Large intestine (tissue), 3 donors: ENCODE measurements at regions not wholly inside any gene's neighbourhood (a gene's known extent, or its start where the extent isn't known, plus 50 kb on each side); places are given as distances from the start of the nearest gene placed in this dataset.

Experiments used
- DNase-seq, 2 donors: peaks; one replicate each; pipeline versions ENCODE4 v3.0.0 to v3.0.0-alpha.2; 2013
- H3K27ac ChIP-seq: one replicate; pipeline ENCODE4 v1.5.1; 2013; ENCODE audit warnings: low read length
- H3K27me3 ChIP-seq: 2 replicates; pipeline ENCODE4 v1.6.1; 2013; ENCODE audit warnings: low read length; ENCODE audit not compliant: control insufficient read depth, insufficient read depth
- H3K36me3 ChIP-seq: 2 replicates; pipeline ENCODE4 v1.6.1; 2013; ENCODE audit warnings: low read length; ENCODE audit not compliant: control insufficient read depth, insufficient read depth
- H3K4me1 ChIP-seq: one replicate; pipeline ENCODE4 v1.6.1; 2013; ENCODE audit warnings: low read length; ENCODE audit not compliant: control insufficient read depth, insufficient read depth
- H3K4me3 ChIP-seq: one replicate; pipeline ENCODE4 v1.5.1; 2013; ENCODE audit warnings: low read length
- H3K9me3 ChIP-seq: one replicate; pipeline ENCODE4 v1.6.1; 2013; ENCODE audit warnings: mild to moderate bottlenecking, low read depth, low read length, moderate library complexity; ENCODE audit not compliant: control insufficient read depth
- WGBS: methylation state at CpG from one replicate; pipeline ENCODE4 v1.1.5; 2013; ENCODE audit warnings: low lambda C conversion rate; ENCODE audit not compliant: insufficient coverage; 5-methylcytosine and 5-hydroxymethylcytosine counted together

DNA sequence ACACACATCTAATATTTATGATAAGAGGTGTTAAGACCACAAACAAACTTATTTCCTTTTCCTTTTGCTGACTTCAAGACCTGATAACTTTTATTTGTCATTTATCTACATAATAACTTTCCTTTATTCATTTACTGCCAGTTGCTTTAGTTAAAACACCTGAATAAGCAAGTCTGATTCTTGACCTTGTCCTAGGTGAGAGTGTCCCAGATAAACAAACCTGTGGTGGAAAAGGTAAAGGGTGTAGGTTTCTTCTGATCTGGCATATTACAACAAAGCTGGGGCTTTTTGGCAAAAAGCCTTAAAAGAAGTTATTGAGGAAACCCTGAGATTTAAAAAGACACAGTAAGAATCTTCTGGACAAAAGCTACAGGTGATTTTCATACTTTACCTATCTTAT lies 191.5 kb downstream of the ZBBX start:
- H3K27ac ChIP-seq = no peak overlapping the region
- no peaks in the 10 kb centered on the region for H3K4me1 ChIP-seq
- DNase-seq = no peak
- peaks cover 2% of the 10 kb centered on the region for H3K9me3 ChIP-seq
- H3K36me3 ChIP-seq = no peaks in the 10 kb centered on the region
- H3K27me3 ChIP-seq = no peaks in the 10 kb centered on the region
- H3K4me3 ChIP-seq = no peak overlapping the region

DNA sequence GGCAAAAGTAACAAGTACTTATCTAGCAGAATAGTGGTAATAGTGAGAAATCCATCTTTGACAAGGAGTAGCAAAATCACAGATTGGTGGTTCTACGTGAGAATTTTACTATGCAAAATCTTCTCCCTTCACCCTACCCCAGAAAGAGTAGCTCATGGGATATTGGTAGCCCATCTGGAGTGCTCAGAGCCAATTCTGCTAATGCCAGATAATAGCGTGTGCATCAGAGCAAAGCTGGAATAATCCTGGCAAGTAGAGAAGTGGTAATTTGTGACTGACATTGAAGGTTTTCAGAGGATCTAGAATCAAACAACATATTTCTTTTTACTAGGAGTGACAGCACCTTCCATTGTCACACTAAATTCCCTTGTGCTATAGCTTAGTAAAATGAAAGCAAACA lies 192.9 kb downstream of the ZBBX start:
- no CpG with 5 or more reads among the region's 2 CpGs for whole genome bisulfite sequencing

DNA sequence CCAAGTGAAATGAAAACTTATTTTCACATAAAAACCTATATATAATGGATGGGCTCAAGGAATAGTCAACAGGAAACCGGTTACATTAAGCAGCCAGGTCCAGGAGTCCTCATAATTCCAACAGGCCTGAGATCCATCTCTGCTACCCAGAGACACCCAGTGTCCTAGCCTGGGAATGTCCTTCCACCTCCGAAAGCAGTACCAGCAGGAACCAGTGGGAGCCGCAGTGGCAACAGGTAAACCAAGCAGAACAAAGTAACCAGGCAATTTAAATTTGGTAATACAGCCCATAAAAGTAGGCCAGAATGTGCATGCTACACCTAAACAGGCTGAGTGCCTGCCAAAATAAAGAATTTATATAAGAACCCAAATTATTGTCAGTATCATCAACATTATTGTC lies 195.6 kb downstream of the ZBBX start:
- Histone ChIP-seq H3K36me3 (no peaks in the 10 kb centered on the region), H3K9me3 (no peaks in the 10 kb centered on the region), H3K4me3 (no peak overlapping the region), H3K4me1 (no peaks in the 10 kb centered on the region), H3K27ac (no peak overlapping the region), H3K27me3 (no peaks in the 10 kb centered on the region)
- no peak for DNase-seq
- WGBS = no CpG with 5 or more reads among the region's 3 CpGs

More for the DNA sequence above, 192.9 kb downstream of the ZBBX start:
- Histone ChIP-seq H3K4me3 (no peak overlapping the region), H3K4me1 (no peaks in the 10 kb centered on the region), H3K27ac (no peak overlapping the region), H3K9me3 (peaks cover under 1% of the 10 kb centered on the region), H3K36me3 (no peaks in the 10 kb centered on the region), H3K27me3 (no peaks in the 10 kb centered on the region)
- DNase-seq = no peak

- 60% methylated on average over 1 of the region's 1 CpG for WGBS
- Histone ChIP-seq H3K27ac (no peak overlapping the region), H3K4me3 (no peak overlapping the region), H3K9me3 (no peaks in the 10 kb centered on the region), H3K36me3 (no peaks in the 10 kb centered on the region), H3K27me3 (no peaks in the 10 kb centered on the region), H3K4me1 (no peaks in the 10 kb centered on the region)
- DNase-seq = no peak
Observed at GRCh38 chr3:167172377-167172776, 207.7 kb downstream of the ZBBX start.

DNA sequence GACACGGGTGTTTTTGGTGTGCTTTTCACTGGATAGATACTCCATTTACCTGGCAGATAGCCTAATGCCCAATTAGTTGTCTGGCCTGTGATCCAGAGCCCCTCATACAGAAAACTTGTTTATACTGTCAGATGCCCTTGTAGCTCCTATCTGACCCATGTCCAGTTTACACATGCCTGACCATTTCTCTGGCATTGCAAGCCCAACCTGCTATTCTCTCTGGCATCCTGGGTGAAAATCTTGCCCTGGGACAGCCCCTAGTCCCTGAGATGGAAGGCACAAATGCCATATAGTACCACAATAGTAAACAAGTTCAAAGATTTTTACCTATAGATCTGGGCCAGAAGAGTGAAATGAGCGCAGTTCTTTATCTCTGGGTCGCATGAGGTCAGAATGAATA lies 212.6 kb downstream of the ZBBX start:
- Histone ChIP-seq H3K4me1 (no peaks in the 10 kb centered on the region), H3K36me3 (no peaks in the 10 kb centered on the region), H3K4me3 (no peak overlapping the region), H3K9me3 (no peaks in the 10 kb centered on the region), H3K27me3 (no peaks in the 10 kb centered on the region), H3K27ac (no peak overlapping the region)
- DNase-seq = no peak
- WGBS = 70% methylated on average over 2 of the region's 3 CpGs

- no peak overlapping the region for H3K27ac ChIP-seq
- no peak overlapping the region for H3K4me3 ChIP-seq
- H3K4me1 ChIP-seq = no peaks in the 10 kb centered on the region
- 85% methylated on average over 4 of the region's 4 CpGs for WGBS
- no peaks in the 10 kb centered on the region for H3K36me3 ChIP-seq
- DNase-seq = peak in 1 of 2 donors; percentile 2
- H3K9me3 ChIP-seq = no peaks in the 10 kb centered on the region
- H3K27me3 ChIP-seq = no peaks in the 10 kb centered on the region
Observed at GRCh38 chr3:167166594-167167253, 213.4 kb downstream of the ZBBX start.

DNA sequence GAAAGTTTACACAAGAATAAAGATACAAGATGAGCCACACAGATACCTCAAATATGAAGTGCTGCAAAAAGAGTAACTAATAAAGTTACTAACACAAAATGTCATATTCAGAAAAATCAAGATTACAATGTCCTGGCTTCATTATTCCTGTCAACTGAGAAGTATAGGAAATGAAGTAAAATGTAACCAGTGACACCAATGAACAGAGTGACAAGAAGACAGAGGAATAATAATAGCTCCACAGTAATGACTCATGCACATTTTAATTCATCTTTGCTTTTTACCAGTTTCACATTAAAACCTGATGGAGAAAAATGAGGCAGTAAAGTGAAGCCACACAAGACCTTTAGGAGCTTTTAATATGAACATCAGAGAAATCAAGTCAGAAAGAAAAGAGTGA lies 214.1 kb downstream of the ZBBX start:
- Histone ChIP-seq H3K27me3 (no peaks in the 10 kb centered on the region), H3K4me3 (no peak overlapping the region), H3K4me1 (no peaks in the 10 kb centered on the region), H3K36me3 (no peaks in the 10 kb centered on the region), H3K27ac (no peak overlapping the region), H3K9me3 (no peaks in the 10 kb centered on the region)
- DNase-seq = no peak

DNA sequence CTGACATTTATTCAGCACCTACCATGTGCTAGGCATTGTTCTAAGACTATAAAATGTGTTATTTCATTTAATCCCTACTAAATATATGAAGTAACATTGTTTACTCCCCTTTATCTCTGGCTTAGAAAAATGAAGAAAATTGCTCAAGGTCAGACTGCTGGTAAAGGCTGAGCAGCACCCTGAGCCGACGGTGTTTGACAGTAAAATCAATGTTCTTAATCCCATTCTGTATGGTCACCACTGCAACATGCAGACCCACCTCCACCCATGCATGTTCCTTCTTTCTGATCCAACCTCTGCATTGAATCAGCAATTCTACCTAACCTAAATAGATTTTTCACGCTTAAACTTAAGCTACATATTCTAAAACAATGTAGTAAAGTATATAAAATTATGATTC lies 216.5 kb downstream of the ZBBX start:
- H3K4me1 ChIP-seq = no peaks in the 10 kb centered on the region
- no peaks in the 10 kb centered on the region for H3K9me3 ChIP-seq
- no peak overlapping the region for H3K4me3 ChIP-seq
- no peaks in the 10 kb centered on the region for H3K27me3 ChIP-seq
- H3K36me3 ChIP-seq = no peaks in the 10 kb centered on the region
- no peak overlapping the region for H3K27ac ChIP-seq
- no CpG with 5 or more reads among the region's 3 CpGs for WGBS
- no peak for DNase-seq

DNA sequence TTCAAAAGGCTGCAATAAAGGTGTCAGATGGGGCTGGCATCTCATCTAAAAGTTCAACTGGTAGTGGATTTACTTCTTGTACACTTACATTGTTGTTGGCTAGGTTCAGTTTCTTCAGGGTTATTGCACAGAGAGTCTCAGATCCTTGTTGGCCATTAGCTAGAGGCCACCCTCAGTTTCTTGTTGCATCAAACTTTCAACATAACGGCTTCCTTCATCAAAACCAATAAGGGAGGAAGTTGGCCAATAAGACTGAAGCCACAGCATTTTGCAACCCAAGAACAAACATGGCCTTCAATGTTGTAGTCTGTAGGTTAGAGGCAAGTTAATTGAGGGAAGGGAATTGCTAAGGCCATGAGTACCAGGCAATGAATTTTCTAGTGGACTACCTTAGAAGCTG lies 218.0 kb downstream of the ZBBX start:
- DNase-seq = no peak
- H3K9me3 ChIP-seq = no peaks in the 10 kb centered on the region
- H3K4me1 ChIP-seq = no peaks in the 10 kb centered on the region
- H3K27me3 ChIP-seq = no peaks in the 10 kb centered on the region
- H3K4me3 ChIP-seq = no peak overlapping the region
- WGBS = no CpG with 5 or more reads among the region's 1 CpG
- no peaks in the 10 kb centered on the region for H3K36me3 ChIP-seq
- no peak overlapping the region for H3K27ac ChIP-seq

DNA sequence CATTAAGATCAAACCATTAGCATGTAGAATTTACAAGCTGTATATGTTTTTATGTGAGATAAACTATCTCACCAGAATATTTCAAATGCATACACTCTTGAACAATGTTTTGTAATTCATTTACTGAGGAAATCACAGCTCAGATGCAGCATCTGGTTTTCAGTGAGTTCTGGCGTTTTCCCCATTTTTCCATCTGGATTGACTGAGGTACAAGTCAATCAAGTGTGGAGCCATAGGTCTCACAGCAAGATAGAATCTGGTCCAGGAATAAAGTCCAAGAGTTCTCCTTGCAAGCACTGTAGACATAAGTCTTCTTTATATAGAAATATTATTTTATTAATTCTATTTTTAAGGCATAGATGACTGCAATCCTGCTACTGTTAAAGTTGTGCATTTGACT lies 219.3 kb downstream of the ZBBX start:
- Histone ChIP-seq H3K9me3 (no peaks in the 10 kb centered on the region), H3K27ac (no peak overlapping the region), H3K36me3 (no peaks in the 10 kb centered on the region), H3K4me3 (no peak overlapping the region), H3K27me3 (no peaks in the 10 kb centered on the region), H3K4me1 (no peaks in the 10 kb centered on the region)
- no CpG with 5 or more reads among the region's 1 CpG for WGBS
- no peak for DNase-seq

DNA sequence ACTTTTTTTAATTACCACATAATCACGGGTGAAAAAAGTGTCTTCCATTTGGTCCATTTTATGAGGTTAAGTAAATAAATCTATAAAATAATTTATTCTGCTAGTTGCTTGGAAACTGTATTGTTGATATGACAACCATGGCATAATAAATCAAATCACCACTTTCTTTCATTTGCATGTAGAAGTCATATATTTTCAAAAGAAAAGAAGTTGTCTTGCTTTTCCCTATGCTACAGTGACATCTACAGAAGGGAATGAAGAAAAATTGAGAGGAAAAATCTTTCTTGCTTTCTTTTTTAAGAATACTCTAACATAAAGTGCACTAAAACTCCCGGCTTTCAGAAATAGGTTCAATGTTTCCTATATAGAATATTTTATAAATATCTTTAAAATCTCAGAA lies 228.5 kb downstream of the ZBBX start:
- DNase-seq = no peak
- Histone ChIP-seq H3K27me3 (no peaks in the 10 kb centered on the region), H3K4me1 (no peaks in the 10 kb centered on the region), H3K9me3 (no peaks in the 10 kb centered on the region), H3K36me3 (no peaks in the 10 kb centered on the region), H3K27ac (no peak overlapping the region), H3K4me3 (no peak overlapping the region)
- WGBS = no CpG with 5 or more reads among the region's 2 CpGs
